ENCODE measurements at regions not wholly inside any gene's neighbourhood (a gene's known extent, or its start where the extent isn't known, plus 50 kb on each side); places are given as distances from the start of the nearest gene placed in this dataset.

DNA sequence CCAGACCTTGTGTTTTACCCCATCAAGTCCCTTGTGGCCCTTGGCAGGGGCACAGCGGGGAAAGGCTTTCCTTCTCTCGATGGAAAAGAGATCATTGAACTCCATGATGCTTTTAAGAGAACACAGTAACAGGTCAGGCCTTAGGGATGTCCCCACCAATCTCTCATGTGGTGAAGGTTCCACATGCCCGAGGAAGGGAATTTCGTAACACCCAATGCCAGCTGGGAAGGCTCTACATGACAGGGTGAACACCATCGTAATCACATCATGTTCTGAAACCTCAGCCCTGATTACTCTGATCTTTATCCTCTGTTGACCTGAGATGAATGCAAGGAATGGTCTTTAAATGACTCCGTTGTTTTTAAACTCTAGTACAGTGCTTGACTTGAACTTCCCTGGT lies 105.5 kb upstream of the SPAG17 start:
- no peak overlapping the region for H3K4me2 ChIP-seq
- WGBS (ENCODE audit: low lambda C conversion rate), result 1% methylated on average over 6 of the region's 6 CpGs
- no peaks in the 10 kb centered on the region for H3K9me3 ChIP-seq
- POLR2A ChIA-PET, result no interaction called here
- no peaks in the 10 kb centered on the region for H3K36me3 ChIP-seq (replicated peaks in 1 of 2; ENCODE audit: control insufficient read depth in 1 of 2, insufficient read depth in 2 of 2, low read length in 1 of 2)
- no peaks in the 10 kb centered on the region for H3K79me2 ChIP-seq (ENCODE audit: insufficient read depth)
- no peak for DNase-seq
- no peak overlapping the region for H3K9ac ChIP-seq
- TF ChIP-seq, protein P1, sequence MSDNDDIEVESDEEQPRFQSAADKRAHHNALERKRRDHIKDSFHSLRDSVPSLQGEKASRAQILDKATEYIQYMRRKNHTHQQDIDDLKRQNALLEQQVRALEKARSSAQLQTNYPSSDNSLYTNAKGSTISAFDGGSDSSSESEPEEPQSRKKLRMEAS (IDR thresholded peaks at IDR 0.05; ENCODE audit: low read depth), result no peak
- no peak for TF ChIP-seq TCF12 (IDR thresholded peaks at IDR 0.05)
- TF ChIP-seq FOXM1 (IDR thresholded peaks at IDR 0.05; ENCODE audit: low read depth), result no peak
- no peak for TF ChIP-seq NRF1 (IDR thresholded peaks at IDR 0.05; ENCODE audit: low read depth, low read length)
- TF ChIP-seq TEAD4 (IDR thresholded peaks at IDR 0.05; ENCODE audit: borderline replicate concordance, insufficient read depth), result no peak
- TF ChIP-seq, protein P2, sequence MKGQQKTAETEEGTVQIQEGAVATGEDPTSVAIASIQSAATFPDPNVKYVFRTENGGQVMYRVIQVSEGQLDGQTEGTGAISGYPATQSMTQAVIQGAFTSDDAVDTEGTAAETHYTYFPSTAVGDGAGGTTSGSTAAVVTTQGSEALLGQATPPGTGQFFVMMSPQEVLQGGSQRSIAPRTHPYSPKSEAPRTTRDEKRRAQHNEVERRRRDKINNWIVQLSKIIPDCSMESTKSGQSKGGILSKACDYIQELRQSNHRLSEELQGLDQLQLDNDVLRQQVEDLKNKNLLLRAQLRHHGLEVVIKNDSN (IDR thresholded peaks at IDR 0.05; ENCODE audit: borderline replicate concordance, low read depth), result no peak
- TF ChIP-seq, protein P3, sequence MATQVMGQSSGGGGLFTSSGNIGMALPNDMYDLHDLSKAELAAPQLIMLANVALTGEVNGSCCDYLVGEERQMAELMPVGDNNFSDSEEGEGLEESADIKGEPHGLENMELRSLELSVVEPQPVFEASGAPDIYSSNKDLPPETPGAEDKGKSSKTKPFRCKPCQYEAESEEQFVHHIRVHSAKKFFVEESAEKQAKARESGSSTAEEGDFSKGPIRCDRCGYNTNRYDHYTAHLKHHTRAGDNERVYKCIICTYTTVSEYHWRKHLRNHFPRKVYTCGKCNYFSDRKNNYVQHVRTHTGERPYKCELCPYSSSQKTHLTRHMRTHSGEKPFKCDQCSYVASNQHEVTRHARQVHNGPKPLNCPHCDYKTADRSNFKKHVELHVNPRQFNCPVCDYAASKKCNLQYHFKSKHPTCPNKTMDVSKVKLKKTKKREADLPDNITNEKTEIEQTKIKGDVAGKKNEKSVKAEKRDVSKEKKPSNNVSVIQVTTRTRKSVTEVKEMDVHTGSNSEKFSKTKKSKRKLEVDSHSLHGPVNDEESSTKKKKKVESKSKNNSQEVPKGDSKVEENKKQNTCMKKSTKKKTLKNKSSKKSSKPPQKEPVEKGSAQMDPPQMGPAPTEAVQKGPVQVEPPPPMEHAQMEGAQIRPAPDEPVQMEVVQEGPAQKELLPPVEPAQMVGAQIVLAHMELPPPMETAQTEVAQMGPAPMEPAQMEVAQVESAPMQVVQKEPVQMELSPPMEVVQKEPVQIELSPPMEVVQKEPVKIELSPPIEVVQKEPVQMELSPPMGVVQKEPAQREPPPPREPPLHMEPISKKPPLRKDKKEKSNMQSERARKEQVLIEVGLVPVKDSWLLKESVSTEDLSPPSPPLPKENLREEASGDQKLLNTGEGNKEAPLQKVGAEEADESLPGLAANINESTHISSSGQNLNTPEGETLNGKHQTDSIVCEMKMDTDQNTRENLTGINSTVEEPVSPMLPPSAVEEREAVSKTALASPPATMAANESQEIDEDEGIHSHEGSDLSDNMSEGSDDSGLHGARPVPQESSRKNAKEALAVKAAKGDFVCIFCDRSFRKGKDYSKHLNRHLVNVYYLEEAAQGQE (IDR thresholded peaks at IDR 0.05; ENCODE audit: low read depth, low read length), result no peak
- no peak for TF ChIP-seq NFIC (IDR thresholded peaks at IDR 0.05; ENCODE audit: borderline replicate concordance)
- no peak for TF ChIP-seq RAD21 (IDR thresholded peaks at IDR 0.05; ENCODE audit: low read length)
- TF ChIP-seq, protein P4, sequence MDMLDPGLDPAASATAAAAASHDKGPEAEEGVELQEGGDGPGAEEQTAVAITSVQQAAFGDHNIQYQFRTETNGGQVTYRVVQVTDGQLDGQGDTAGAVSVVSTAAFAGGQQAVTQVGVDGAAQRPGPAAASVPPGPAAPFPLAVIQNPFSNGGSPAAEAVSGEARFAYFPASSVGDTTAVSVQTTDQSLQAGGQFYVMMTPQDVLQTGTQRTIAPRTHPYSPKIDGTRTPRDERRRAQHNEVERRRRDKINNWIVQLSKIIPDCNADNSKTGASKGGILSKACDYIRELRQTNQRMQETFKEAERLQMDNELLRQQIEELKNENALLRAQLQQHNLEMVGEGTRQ (IDR thresholded peaks at IDR 0.05; ENCODE audit: borderline replicate concordance, low read depth, low read length), result no peak
- no peak for TF ChIP-seq SIN3A (IDR thresholded peaks at IDR 0.05; ENCODE audit: borderline replicate concordance, low read depth, low read length)
- TF ChIP-seq, protein P5, sequence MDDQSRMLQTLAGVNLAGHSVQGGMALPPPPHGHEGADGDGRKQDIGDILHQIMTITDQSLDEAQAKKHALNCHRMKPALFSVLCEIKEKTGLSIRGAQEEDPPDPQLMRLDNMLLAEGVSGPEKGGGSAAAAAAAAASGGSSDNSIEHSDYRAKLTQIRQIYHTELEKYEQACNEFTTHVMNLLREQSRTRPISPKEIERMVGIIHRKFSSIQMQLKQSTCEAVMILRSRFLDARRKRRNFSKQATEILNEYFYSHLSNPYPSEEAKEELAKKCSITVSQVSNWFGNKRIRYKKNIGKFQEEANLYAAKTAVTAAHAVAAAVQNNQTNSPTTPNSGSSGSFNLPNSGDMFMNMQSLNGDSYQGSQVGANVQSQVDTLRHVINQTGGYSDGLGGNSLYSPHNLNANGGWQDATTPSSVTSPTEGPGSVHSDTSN (IDR thresholded peaks at IDR 0.05), result no peak
- no peak for TF ChIP-seq GABPA (IDR thresholded peaks at IDR 0.05; ENCODE audit: low read depth)
- TF ChIP-seq GATA2 (CRISPR knock-in tag; IDR thresholded peaks at IDR 0.05), result no peak
- TF ChIP-seq, protein P6, sequence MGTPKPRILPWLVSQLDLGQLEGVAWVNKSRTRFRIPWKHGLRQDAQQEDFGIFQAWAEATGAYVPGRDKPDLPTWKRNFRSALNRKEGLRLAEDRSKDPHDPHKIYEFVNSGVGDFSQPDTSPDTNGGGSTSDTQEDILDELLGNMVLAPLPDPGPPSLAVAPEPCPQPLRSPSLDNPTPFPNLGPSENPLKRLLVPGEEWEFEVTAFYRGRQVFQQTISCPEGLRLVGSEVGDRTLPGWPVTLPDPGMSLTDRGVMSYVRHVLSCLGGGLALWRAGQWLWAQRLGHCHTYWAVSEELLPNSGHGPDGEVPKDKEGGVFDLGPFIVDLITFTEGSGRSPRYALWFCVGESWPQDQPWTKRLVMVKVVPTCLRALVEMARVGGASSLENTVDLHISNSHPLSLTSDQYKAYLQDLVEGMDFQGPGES (IDR thresholded peaks at IDR 0.05; ENCODE audit: low read depth, low read length), result no peak
- no peak for TF ChIP-seq RFX5 (IDR thresholded peaks at IDR 0.05; ENCODE audit: low read length)
- TF ChIP-seq YY1 (IDR thresholded peaks at IDR 0.05; ENCODE audit: low read depth), result no peak
- H3K27me3 ChIP-seq (ENCODE audit: insufficient read depth), result no peaks in the 10 kb centered on the region
- H3K27ac ChIP-seq (ENCODE audit: low read depth in 2 of 2, low read length in 1 of 2), result no peak overlapping the region
- no peaks in the 10 kb centered on the region for H4K20me1 ChIP-seq (ENCODE audit: insufficient read depth)
- CTCF ChIA-PET, result no interaction called here
- H3K4me3 ChIP-seq (ENCODE audit: low read depth in 2 of 2, low read length in 1 of 2), result no peak overlapping the region
- H3K4me1 ChIP-seq (ENCODE audit: control insufficient read depth in 1 of 2, insufficient read depth in 2 of 2, low read depth in 1 of 2, low read length in 1 of 2), result no peaks in the 10 kb centered on the region
- no peaks in the 10 kb centered on the region for H3K9me2 ChIP-seq
- H3F3A ChIP-seq (replicated peaks; ENCODE audit: insufficient read depth), result no peaks in the 10 kb centered on the region
- H2AFZ ChIP-seq (ENCODE audit: low read depth), result no peak overlapping the region

Measured in SK-N-SH (cell line).